ENCODE measurements at regions not wholly inside any gene's neighbourhood (a gene's known extent, or its start where the extent isn't known, plus 50 kb on each side); places are given as distances from the start of the nearest gene placed in this dataset.
"Not testable (repeated sequence)": the region's sequence is repeated elsewhere in the genome, so short reads cannot be mapped to it uniquely, and the experiment has no call there.

- DNase-seq (ENCODE audit: low spot score): peak; percentile 2
Observed at GRCh38 chrX:16319929-16320328, 152.6 kb downstream of the MAGEB17 start.

- DNase-seq (ENCODE audit: low spot score): peak; percentile 20
Observed at GRCh38 chrX:16320765-16321355, 153.6 kb downstream of the MAGEB17 start.

GRCh38 chrX:16333453-16333852 is 166.2 kb downstream of the MAGEB17 start:
- no peak for DNase-seq (ENCODE audit: low spot score)

- DNase-seq (ENCODE audit: low spot score): no peak
Observed at GRCh38 chrX:16335181-16335580, 167.9 kb downstream of the MAGEB17 start.

GRCh38 chrX:16347968-16348670 is 180.8 kb downstream of the MAGEB17 start:
- no peak for DNase-seq (ENCODE audit: low spot score)

GRCh38 chrX:16357902-16358301 is 190.6 kb downstream of the MAGEB17 start:
- DNase-seq (ENCODE audit: low spot score): no peak

GRCh38 chrX:16360056-16360455 is 192.8 kb downstream of the MAGEB17 start:
- not testable (repeated sequence) for DNase-seq (ENCODE audit: low spot score)

- DNase-seq (ENCODE audit: low spot score): no peak
Observed at GRCh38 chrX:16368696-16369095, 201.4 kb downstream of the MAGEB17 start.

GRCh38 chrX:16376056-16376455 is 208.8 kb downstream of the MAGEB17 start:
- no peak for DNase-seq (ENCODE audit: low spot score)

GRCh38 chrX:16386126-16386525 is 218.8 kb downstream of the MAGEB17 start:
- DNase-seq (ENCODE audit: low spot score): peak; percentile 7

- no peak for DNase-seq (ENCODE audit: low spot score)
Observed at GRCh38 chrX:16392597-16392996, 225.3 kb downstream of the MAGEB17 start.

- no peak for DNase-seq (ENCODE audit: low spot score)
Observed at GRCh38 chrX:16394290-16394689, 227.0 kb downstream of the MAGEB17 start.

GRCh38 chrX:16403808-16404207 is 236.5 kb downstream of the MAGEB17 start:
- no peak for DNase-seq (ENCODE audit: low spot score)

GRCh38 chrX:16416588-16416987 is 233.4 kb upstream of the S100G start:
- DNase-seq (ENCODE audit: low spot score): no peak

- DNase-seq (ENCODE audit: low spot score): no peak
Observed at GRCh38 chrX:16418650-16419049, 231.3 kb upstream of the S100G start.

- no peak for DNase-seq (ENCODE audit: low spot score)
Observed at GRCh38 chrX:16427668-16428067, 222.3 kb upstream of the S100G start.

- no peak for DNase-seq (ENCODE audit: low spot score)
Observed at GRCh38 chrX:16429406-16429805, 220.6 kb upstream of the S100G start.

- no peak for DNase-seq (ENCODE audit: low spot score)
Observed at GRCh38 chrX:16431266-16431665, 218.7 kb upstream of the S100G start.

- no peak for DNase-seq (ENCODE audit: low spot score)
Observed at GRCh38 chrX:16433021-16433420, 216.9 kb upstream of the S100G start.

GRCh38 chrX:16435399-16435986 is 214.5 kb upstream of the S100G start:
- DNase-seq (ENCODE audit: low spot score): no peak

GRCh38 chrX:16436348-16437188 is 213.4 kb upstream of the S100G start:
- peak; percentile 43 for DNase-seq (ENCODE audit: low spot score)

GRCh38 chrX:16440446-16440845 is 209.5 kb upstream of the S100G start:
- DNase-seq (ENCODE audit: low spot score): no peak

- DNase-seq (ENCODE audit: low spot score): no peak
Observed at GRCh38 chrX:16444353-16444752, 205.6 kb upstream of the S100G start.

All from hepatic stellate cell (primary cell).